ENCODE measurements at regions not wholly inside any gene's neighbourhood (a gene's known extent, or its start where the extent isn't known, plus 50 kb on each side); places are given as distances from the start of the nearest gene placed in this dataset.

DNA sequence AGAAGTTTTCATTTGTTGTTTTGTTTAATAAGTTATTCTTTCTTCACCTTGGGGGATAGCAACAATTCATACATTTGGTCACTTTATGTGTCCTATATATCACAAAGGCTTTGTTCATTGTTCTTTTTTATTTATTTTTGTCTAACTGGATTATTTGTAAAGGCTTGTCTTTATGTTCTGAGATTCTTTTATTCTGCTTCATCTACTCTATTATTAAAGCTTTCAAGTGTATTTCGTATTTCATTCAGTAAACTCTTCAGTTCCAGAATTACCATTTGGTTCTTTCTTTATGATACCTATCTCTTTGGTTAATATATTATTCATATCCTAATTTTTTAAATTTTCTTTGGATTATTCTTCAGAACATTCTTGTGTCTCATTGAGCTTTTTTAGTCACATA lies 942.9 kb downstream of the ANKRD7 start:
- TF ChIP-seq, protein P1, sequence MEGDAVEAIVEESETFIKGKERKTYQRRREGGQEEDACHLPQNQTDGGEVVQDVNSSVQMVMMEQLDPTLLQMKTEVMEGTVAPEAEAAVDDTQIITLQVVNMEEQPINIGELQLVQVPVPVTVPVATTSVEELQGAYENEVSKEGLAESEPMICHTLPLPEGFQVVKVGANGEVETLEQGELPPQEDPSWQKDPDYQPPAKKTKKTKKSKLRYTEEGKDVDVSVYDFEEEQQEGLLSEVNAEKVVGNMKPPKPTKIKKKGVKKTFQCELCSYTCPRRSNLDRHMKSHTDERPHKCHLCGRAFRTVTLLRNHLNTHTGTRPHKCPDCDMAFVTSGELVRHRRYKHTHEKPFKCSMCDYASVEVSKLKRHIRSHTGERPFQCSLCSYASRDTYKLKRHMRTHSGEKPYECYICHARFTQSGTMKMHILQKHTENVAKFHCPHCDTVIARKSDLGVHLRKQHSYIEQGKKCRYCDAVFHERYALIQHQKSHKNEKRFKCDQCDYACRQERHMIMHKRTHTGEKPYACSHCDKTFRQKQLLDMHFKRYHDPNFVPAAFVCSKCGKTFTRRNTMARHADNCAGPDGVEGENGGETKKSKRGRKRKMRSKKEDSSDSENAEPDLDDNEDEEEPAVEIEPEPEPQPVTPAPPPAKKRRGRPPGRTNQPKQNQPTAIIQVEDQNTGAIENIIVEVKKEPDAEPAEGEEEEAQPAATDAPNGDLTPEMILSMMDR (IDR thresholded peaks at IDR 0.05; ENCODE audit: insufficient read depth, low read depth, low read length) = no peak
- TF ChIP-seq EZH2 (IDR thresholded peaks at IDR 0.05; ENCODE audit: insufficient read depth, low read length) = no peak

Data from astrocyte (in vitro differentiated cells and primary cell).